CD4-positive, alpha-beta T cell treated with Interleukin-17A for 1 hour (primary cell): ENCODE measurements at regions not wholly inside any gene's neighbourhood (a gene's known extent, or its start where the extent isn't known, plus 50 kb on each side); places are given as distances from the start of the nearest gene placed in this dataset.
"Not testable (repeated sequence)": the region's sequence is repeated elsewhere in the genome, so short reads cannot be mapped to it uniquely, and the experiment has no call there.

ENCODE experiments used
- DNase-seq: peaks from one replicate; pipeline ENCODE4 v3.0.0-alpha.2; 2020

GRCh38 chr1:146401281-146401825 lies 172.5 kb upstream of the NOTCH2NLA start:
- peak; percentile 63 for DNase-seq

DNA sequence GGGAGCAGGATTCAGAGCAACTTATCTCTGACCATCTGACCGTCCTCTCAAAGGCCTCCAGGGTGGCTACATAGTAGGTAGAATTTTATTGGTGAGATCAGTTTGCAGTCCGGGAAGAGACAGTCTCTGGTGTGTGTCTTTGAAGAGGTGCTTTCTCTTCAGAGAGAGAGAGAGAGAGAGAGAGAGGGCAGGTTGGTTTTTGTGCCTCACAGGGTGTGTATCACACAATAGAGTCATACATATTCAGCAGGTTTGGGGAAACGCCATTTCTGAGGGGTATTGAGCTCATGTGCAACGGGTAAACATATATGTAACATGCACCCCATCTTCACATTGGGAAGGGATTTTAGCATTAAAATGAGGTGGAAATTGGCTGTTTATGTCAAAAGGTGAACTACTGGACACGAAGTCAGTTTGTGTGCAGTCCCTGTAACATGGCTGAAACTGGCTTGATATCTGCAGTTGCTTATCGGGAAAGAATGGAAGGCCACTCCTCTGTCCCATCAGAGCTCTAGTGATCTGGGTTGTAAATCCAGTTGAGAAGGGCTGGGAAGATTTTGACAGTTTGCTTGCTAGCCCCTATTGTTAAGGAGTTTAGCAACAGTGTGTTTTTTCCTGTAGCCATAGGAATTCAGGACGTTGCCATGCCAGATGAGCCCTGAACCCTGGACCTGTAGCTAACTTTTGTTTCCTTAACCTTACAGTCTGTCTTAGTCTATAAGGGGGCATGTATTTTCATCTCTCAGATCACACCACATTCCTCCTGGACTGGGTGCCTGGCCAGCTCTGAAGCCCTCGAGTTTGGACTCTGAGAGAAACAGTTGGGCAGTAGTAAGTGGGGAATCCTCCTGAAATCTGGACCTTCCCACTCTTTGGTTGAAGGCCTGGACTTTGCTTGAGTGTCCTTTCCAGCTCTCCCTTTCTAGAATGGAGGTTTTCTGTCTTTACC lies 171.6 kb upstream of the NOTCH2NLA start:
- peak; percentile 48 for DNase-seq

GRCh38 chr1:146399225-146399624 lies 170.4 kb upstream of the NOTCH2NLA start:
- DNase-seq: peak; percentile 36

- DNase-seq: not testable (repeated sequence)
Measured at GRCh38 chr1:146396801-146397200, 168.0 kb upstream of the NOTCH2NLA start.

DNA sequence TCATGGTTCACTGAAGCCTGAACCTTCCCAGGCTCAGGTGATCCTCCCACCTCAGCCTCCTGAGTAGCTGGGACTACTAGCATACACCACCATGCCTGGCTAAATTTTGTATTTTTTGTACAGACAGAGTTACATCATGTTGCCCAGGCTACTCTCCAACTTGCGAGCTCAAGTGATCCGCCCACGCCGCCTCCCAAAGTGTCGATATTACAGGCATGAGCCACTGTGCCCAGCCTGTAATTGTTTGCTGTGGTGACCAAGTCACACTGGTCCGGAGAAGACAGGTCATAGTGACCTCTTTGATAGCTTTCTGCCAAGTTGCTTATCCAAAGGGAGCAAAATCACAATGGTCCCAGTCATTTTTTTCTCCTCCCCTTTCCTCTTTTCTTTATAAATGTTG lies 167.4 kb upstream of the NOTCH2NLA start:
- DNase-seq: not testable (repeated sequence)

- DNase-seq: not testable (repeated sequence)
Measured at GRCh38 chr1:146393796-146394195, 165.0 kb upstream of the NOTCH2NLA start.

GRCh38 chr1:146393154-146393553 lies 164.3 kb upstream of the NOTCH2NLA start:
- not testable (repeated sequence) for DNase-seq

GRCh38 chr1:146389178-146389577 lies 160.4 kb upstream of the NOTCH2NLA start:
- DNase-seq: not testable (repeated sequence)

GRCh38 chr1:146387750-146388469 lies 159.1 kb upstream of the NOTCH2NLA start:
- DNase-seq: peak; percentile 21

- DNase-seq: peak; percentile 81
Measured at GRCh38 chr1:146386851-146387749, 158.3 kb upstream of the NOTCH2NLA start.

- DNase-seq: not testable (repeated sequence)
Measured at GRCh38 chr1:146381196-146381595, 152.4 kb upstream of the NOTCH2NLA start.

DNA sequence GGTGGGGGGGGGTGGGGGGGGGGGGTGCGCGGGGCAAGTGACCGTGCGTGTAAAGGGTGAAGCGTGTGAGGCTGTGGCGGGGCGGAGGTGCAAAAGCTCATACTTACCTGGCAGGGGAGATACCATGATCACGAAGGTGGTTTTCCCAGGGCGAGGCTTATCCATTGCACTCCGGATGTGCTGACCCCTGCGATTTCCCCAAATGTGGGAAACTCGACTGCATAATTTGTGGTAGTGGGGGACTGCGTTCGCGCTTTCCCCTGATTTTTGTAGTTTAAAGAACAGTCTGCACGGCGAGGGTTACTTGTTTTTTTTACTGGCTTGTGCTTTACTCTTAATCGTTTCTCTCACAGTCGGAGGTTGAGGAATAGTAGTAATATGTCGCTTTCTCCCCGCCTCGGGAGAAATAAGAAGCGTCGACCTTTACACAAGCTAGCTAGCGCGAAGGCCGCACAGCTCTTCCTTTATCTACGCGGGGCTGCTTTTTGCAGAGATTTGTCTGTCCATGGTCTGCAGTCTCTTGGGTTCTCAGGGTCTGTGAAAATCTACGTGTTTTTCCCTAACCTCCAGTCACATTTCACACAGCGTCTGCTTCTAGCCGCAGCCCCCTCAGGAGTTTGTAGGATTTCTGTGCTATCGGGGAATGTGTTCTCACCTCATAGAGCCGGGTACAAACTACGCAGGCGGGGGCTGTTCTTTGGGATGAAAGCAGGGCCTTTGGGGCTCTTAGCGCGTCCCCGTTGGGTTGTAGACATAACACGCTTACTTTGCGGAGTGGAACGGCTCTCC lies 148.1 kb upstream of the NOTCH2NLA start:
- peak; percentile 93 for DNase-seq

DNA sequence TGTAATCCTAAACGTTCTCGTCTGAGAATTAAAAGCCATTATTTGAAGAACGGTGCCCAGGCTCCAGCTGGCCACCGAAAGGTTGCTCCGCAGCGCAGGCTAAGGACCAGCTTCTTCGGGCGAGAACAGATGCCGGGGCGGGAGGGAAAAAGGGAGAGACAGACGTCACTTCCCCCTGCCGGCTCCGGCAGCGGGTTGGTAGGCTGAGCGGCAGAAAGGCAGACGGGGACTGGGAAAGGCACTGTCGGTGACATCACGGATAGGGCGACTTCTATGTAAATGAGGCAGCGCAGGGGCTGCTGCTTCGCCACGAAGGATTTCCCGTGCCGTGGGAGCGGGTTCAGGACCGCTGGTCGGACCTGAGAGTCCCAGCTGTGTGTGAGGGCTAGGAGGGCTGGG lies 147.5 kb upstream of the NOTCH2NLA start:
- peak; percentile 93 for DNase-seq

- not testable (repeated sequence) for DNase-seq
Measured at GRCh38 chr1:146375108-146375507, 146.3 kb upstream of the NOTCH2NLA start.

GRCh38 chr1:146369940-146370339 lies 141.1 kb upstream of the NOTCH2NLA start:
- peak; percentile 76 for DNase-seq

DNA sequence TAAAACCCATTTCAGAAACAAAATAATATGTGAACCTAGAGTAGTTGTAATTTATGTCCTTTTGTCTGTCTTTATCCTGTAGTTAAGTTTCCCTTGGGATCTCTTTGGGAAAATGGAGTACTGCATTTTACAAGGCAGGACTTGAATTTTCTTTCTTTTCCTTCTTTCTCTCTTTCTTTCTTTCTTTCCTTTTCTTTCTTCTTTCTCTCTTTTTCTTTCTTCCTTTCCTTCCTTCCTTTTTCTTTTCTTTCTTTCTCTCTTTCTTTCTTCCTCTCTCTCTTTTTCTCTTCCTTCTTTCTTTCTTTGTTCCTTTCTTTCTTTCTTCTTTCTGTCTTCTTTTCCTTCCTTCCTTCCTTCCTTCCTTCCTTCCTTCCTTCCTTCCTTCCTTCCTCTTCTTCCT lies 126.6 kb upstream of the NOTCH2NLA start:
- not testable (repeated sequence) for DNase-seq

DNA sequence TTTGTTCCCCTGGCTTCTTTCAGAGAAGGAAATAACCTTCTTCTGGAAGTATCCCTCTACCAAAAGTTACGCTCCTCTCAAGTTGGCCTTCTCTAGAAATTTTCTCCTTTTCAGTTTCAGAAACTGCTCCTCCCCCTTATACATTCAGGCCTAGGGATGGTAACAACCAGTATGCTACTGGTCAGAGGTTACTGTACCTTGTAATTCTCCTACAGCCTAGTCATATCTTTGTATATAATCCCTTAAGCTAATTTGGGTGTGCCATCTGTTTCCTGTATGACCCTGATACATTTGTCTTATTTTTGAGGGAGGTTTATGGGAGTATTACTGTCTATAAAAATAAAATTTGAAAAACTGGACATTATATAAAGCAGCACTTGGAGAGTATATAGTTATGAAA lies 98.0 kb upstream of the NOTCH2NLA start:
- not testable (repeated sequence) for DNase-seq

DNA sequence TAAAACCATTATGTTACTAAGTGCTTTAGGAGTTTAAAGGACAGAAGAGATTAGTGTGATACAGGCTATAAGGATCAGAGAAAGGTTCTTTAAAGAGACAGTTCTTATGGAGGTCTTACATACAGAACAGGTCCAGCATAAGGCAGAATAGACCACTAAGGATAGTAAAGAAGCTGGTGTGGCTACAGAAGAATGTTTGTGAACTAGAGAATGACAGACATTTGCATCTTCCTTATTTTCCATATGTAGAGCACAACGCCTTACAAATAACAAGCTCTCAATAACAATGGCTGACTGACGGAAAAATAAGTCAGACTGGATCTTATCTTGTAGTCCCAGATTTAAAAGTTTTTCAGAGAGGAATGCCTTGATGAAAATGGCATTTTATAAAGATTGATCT lies 95.6 kb upstream of the NOTCH2NLA start:
- DNase-seq: not testable (repeated sequence)

GRCh38 chr1:146323302-146323701 lies 94.5 kb upstream of the NOTCH2NLA start:
- DNase-seq: not testable (repeated sequence)

DNA sequence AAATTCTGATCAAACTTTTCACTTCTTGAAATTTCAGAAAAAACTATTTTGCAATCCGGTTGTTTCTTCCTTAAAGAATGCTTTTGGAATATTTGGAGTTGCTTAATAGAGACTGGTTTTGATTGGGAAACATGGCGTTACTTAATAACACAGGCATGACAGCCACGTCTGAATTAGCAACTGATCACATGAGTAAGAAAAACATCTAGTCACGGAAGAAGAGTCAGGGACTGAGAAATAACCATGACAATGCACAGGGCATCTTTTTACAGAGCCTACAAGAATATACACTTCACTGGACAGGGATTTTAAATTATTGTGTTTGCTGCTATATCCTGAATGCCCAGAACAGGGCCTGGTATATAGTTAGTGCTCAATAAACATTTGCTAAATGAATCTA lies 94.1 kb upstream of the NOTCH2NLA start:
- DNase-seq: not testable (repeated sequence)

GRCh38 chr1:146318715-146319114 lies 89.9 kb upstream of the NOTCH2NLA start:
- DNase-seq: not testable (repeated sequence)
